PC-9 (cell line): ENCODE measurements at regions not wholly inside any gene's neighbourhood (a gene's known extent, or its start where the extent isn't known, plus 50 kb on each side); places are given as distances from the start of the nearest gene placed in this dataset.

ENCODE experiments used
- EZH2 ChIP-seq: fragments of 200-600 bp; sonication (generic); IDR thresholded peaks from 2 replicates; pipeline ENCODE4 v1.8.0; 2017; ENCODE audit warnings: antibody characterized with exemption, low read depth
- TF ChIP-seq, protein P1 (sequence below): fragments of 200-600 bp; sonication (generic); conservative IDR thresholded peaks from 2 replicates; pipeline ENCODE4 v1.6.1; 2017; ENCODE audit warnings: mixed run types, antibody characterized with exemption, mild to moderate bottlenecking, moderate library complexity

DNA sequence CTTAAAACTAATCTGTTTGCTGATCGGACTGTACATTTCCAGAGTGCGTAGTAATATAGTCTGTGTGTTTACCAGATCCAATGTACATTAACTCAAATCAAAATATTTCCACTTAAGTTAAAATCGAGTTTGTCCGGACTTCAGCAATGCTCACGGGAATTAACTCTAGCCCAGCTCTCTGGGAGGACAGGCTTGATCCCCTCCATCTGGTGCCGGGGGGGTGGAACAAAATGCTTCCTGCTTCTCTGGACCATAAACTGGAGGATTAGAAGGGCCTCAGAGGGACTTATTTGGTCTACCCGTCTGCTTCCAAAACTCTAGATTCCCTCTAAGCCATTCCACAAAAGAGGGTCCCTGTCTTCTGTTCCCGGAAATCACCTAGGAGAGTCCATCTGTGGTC lies 511.2 kb downstream of the BUD13 start:
- TF ChIP-seq, protein P1, sequence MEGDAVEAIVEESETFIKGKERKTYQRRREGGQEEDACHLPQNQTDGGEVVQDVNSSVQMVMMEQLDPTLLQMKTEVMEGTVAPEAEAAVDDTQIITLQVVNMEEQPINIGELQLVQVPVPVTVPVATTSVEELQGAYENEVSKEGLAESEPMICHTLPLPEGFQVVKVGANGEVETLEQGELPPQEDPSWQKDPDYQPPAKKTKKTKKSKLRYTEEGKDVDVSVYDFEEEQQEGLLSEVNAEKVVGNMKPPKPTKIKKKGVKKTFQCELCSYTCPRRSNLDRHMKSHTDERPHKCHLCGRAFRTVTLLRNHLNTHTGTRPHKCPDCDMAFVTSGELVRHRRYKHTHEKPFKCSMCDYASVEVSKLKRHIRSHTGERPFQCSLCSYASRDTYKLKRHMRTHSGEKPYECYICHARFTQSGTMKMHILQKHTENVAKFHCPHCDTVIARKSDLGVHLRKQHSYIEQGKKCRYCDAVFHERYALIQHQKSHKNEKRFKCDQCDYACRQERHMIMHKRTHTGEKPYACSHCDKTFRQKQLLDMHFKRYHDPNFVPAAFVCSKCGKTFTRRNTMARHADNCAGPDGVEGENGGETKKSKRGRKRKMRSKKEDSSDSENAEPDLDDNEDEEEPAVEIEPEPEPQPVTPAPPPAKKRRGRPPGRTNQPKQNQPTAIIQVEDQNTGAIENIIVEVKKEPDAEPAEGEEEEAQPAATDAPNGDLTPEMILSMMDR: no peak
- no peak for TF ChIP-seq EZH2
